ENCODE measurements at regions not wholly inside any gene's neighbourhood (a gene's known extent, or its start where the extent isn't known, plus 50 kb on each side); places are given as distances from the start of the nearest gene placed in this dataset.

- TF ChIP-seq JUN (IDR thresholded peaks at IDR 0.05; ENCODE audit: borderline replicate concordance, insufficient read depth, insufficient read length, low read depth) (no peak), POLR2AphosphoS5 (IDR thresholded peaks at IDR 0.05; ENCODE audit: insufficient read depth, low read depth, low read length) (no peak), POLR2A (IDR thresholded peaks at IDR 0.05; ENCODE audit: low read depth, low read length) (no peak), EZH2 (IDR thresholded peaks at IDR 0.05; ENCODE audit: borderline replicate concordance, low read depth, low read length, severe bottlenecking) (no peak), GATA2 (IDR thresholded peaks at IDR 0.05; ENCODE audit: insufficient read depth, insufficient read length, low read depth, low read length) (no peak)
- TF ChIP-seq, protein P1, sequence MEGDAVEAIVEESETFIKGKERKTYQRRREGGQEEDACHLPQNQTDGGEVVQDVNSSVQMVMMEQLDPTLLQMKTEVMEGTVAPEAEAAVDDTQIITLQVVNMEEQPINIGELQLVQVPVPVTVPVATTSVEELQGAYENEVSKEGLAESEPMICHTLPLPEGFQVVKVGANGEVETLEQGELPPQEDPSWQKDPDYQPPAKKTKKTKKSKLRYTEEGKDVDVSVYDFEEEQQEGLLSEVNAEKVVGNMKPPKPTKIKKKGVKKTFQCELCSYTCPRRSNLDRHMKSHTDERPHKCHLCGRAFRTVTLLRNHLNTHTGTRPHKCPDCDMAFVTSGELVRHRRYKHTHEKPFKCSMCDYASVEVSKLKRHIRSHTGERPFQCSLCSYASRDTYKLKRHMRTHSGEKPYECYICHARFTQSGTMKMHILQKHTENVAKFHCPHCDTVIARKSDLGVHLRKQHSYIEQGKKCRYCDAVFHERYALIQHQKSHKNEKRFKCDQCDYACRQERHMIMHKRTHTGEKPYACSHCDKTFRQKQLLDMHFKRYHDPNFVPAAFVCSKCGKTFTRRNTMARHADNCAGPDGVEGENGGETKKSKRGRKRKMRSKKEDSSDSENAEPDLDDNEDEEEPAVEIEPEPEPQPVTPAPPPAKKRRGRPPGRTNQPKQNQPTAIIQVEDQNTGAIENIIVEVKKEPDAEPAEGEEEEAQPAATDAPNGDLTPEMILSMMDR (IDR thresholded peaks at IDR 0.05; ENCODE audit: extremely low read depth in 1 of 2, insufficient read depth in 1 of 2, low read depth in 1 of 2, low read length in 2 of 2): no peak
- TF ChIP-seq, protein P2, sequence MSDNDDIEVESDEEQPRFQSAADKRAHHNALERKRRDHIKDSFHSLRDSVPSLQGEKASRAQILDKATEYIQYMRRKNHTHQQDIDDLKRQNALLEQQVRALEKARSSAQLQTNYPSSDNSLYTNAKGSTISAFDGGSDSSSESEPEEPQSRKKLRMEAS (IDR thresholded peaks at IDR 0.05; ENCODE audit: insufficient read depth, insufficient read length): no peak
Observed at GRCh38 chr2:212595036-212595654, 56.5 kb upstream of the ERBB4 start.
